Ureter (tissue), 1 donor: ENCODE measurements at regions not wholly inside any gene's neighbourhood (a gene's known extent, or its start where the extent isn't known, plus 50 kb on each side); places are given as distances from the start of the nearest gene placed in this dataset.
A peak's percentile ranks its signal among the peaks of the same experiment; 100 is the strongest.
"Not testable (repeated sequence)": the region's sequence is repeated elsewhere in the genome, so short reads cannot be mapped to it uniquely, and the experiment has no call there.

Experiments
- DNase-seq: peaks from one replicate; pipeline ENCODE4 v3.0.0-alpha.2; 2020; ENCODE audit warnings: low spot score
- donor health status: DM: yes; HTN: yes; CAD: no.

- DNase-seq = not testable (repeated sequence)
Measured at GRCh38 chr1:99481-99880, 352.0 kb downstream of the OR4F29 start.

GRCh38 chr1:98811-99210 is 352.7 kb downstream of the OR4F29 start:
- DNase-seq = not testable (repeated sequence)

- not testable (repeated sequence) for DNase-seq
Measured at GRCh38 chr1:91279-91678, 360.2 kb downstream of the OR4F29 start.

GRCh38 chr1:88110-88509 is 363.4 kb downstream of the OR4F29 start:
- DNase-seq = not testable (repeated sequence)

- not testable (repeated sequence) for DNase-seq
Measured at GRCh38 chr1:79152-79551, 372.3 kb downstream of the OR4F29 start.

GRCh38 chr1:65119-65518 is 386.4 kb downstream of the OR4F29 start, which contains the start of gene OR4F5:
Gene OR4F5 (plus strand): TSS chr1:65419.
- not testable (repeated sequence) for DNase-seq

GRCh38 chr1:56014-56531 is 395.4 kb downstream of the OR4F29 start:
- DNase-seq = not testable (repeated sequence)

- not testable (repeated sequence) for DNase-seq
Measured at GRCh38 chr1:53182-53581, 398.3 kb downstream of the OR4F29 start.

GRCh38 chr1:41965-42466 is 409.5 kb downstream of the OR4F29 start:
- DNase-seq = not testable (repeated sequence)

GRCh38 chr1:41197-41596 is 410.3 kb downstream of the OR4F29 start:
- DNase-seq = not testable (repeated sequence)

GRCh38 chr1:29183-29582 is 422.3 kb downstream of the OR4F29 start:
- not testable (repeated sequence) for DNase-seq

- DNase-seq = not testable (repeated sequence)
Measured at GRCh38 chr1:17298-17697, 434.2 kb downstream of the OR4F29 start.

- peak; percentile 41 for DNase-seq
Measured at GRCh38 chr1:16025-16424, 435.5 kb downstream of the OR4F29 start.

GRCh38 chr1:9941-10717 is 441.3 kb downstream of the OR4F29 start:
- peak; percentile 42 for DNase-seq
